NCI-H2196 treated with DMSO at 0.1 percent for 48 hours (cell line): ENCODE measurements at regions not wholly inside any gene's neighbourhood (a gene's known extent, or its start where the extent isn't known, plus 50 kb on each side); places are given as distances from the start of the nearest gene placed in this dataset.
"Not testable (repeated sequence)": the region's sequence is repeated elsewhere in the genome, so short reads cannot be mapped to it uniquely, and the experiment has no call there.

ENCODE experiments used
- DNase-seq: peaks from one replicate; lab custom pipeline; 2025; ENCODE audit not compliant: unreplicated experiment; lab: John Stamatoyannopoulos, UW

DNA sequence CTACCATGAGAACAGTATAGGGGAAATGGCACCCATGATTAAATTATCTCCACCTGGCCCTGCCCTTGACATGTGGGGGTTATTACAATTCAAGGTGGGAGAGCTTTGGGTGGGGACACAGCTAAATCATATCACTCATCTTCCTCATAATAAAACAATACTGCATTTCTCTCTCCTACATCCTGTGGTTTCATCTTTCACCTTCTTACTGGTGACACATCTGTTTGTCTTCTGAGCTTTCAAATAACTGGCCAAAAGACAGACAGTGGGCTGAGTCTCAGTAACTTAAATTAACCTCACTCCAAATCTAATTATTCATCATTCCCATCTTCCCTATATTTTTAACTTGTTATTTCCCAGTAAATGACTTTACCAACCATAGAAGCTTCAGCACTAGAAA is 729.7 kb upstream of the USP15 start:
- no peak for DNase-seq

- no peak for DNase-seq
These were observed 729.0 kb upstream of the USP15 start for GRCh38 chr12:61531195-61531594.

DNA sequence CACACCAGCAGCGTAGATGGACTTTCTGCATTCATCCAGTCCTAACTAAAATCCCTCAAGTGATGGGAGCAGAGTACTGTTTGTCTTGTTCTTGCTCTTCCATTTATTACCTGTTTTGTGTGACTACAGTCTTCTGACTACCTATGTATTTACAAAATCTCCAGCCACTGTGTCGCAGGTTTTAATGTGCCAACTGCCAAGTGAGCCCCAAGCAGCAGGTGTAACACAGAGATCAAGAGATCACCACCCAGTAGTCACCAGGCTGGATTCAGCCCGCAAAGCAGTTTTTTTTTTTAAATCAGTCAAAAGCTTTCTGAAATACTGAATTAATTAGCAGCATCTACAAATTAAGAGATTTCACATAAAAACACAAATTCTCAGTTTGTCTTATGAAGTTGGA is 724.1 kb upstream of the USP15 start:
- no peak for DNase-seq

GRCh38 chr12:61536525-61536924 is 723.7 kb upstream of the USP15 start:
- DNase-seq: no peak

DNA sequence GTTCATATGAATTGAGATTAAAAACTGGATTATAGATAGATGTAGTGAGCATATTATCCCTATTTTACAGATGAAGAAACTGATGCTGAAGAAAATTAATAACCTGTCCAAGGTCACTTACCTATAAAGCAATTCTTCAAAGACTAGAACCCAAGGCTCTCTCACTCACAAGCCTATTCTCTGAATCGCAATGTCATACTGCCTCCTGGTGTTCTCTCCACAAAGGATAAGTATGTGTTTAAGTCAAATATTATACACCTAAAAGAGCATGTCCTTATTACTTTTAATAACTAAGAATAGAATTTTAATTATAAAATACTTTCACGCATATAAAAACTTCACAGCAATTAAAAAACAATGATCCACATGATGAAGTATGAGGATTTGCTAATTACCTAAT is 721.3 kb upstream of the USP15 start:
- no peak for DNase-seq

GRCh38 chr12:61542551-61542950 is 717.7 kb upstream of the USP15 start:
- DNase-seq: no peak

- no peak for DNase-seq
These were observed 713.9 kb upstream of the USP15 start for GRCh38 chr12:61546296-61546695.

GRCh38 chr12:61553091-61553490 is 707.1 kb upstream of the USP15 start:
- no peak for DNase-seq

- no peak for DNase-seq
These were observed 705.8 kb upstream of the USP15 start for GRCh38 chr12:61554268-61555008.

DNA sequence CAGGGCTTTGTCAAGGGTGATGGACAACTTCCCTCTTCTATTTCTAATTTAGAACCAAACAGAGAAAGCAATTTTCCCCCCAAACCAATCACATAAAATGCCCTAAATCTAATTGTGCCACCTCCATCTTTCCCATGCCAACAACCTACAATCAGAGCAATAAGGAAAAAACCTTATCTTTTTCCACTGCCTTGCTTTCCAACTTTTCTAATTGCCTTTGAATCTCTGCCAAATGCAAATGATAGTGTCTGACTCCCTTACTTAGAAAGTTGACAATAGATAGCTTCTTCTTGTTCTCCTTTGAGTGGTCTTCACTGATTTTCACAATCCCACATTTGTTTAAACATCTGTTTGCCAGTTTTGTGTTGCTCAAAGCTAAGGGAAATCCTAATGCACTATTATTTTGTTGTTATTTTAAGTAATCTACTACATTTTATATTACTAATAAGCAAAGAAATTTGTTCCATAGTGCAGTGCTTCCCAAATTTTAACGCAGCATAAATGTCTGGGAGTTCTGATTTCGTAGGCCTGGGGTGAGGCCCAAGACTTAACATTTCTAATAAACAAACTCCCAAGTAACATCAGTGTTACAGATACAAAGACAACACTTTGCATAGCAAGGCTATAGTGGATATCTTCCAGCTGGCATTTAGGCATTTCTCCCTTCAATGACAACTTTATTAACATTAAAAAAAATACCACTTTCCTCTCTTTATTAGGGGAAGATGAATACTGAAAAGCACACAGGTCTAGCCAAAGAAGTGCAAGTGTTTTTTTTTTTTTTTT is 696.3 kb upstream of the USP15 start:
- no peak for DNase-seq

GRCh38 chr12:61564466-61564865 is 695.7 kb upstream of the USP15 start:
- DNase-seq: no peak

- DNase-seq: no peak
These were observed 694.0 kb upstream of the USP15 start for GRCh38 chr12:61566183-61566582.

- no peak for DNase-seq
These were observed 685.9 kb upstream of the USP15 start for GRCh38 chr12:61574339-61574738.

DNA sequence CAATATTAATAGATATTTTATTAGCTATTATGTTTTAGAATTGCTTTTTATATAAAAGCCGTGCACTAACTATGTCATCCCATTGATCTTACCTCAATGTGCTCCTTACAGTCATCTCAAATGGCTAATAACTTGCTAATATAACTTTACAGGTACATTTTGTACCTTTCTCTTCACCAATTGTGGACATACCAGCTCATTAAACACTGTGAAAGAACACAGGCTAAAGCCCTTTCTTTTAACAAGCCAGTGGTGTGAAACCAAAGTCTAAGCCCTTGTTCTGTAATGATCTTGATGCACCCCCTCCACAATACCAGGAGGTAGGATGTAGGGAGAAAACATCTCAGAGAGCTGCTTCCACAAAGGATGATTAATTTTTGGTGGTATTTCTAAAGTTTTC is 675.3 kb upstream of the USP15 start:
- no peak for DNase-seq

DNA sequence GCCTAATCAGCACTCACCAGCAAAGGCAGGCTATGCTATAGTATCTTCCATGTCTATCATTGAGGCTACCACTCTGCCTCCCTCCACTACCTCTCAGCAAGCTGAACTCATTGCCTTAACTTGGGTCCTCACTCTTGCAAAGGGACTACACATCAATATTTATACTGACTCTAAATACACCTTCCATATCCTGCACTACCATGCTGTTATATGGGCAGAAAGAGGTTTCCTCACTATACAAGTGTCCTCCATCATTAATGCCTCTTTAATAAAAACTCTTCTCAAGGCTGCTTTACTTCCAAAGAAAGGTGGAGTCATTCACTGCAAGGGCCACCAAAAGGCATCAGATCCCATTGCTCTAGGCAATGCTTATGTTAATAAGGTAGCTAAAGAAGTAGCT is 669.3 kb upstream of the USP15 start:
- not testable (repeated sequence) for DNase-seq

DNA sequence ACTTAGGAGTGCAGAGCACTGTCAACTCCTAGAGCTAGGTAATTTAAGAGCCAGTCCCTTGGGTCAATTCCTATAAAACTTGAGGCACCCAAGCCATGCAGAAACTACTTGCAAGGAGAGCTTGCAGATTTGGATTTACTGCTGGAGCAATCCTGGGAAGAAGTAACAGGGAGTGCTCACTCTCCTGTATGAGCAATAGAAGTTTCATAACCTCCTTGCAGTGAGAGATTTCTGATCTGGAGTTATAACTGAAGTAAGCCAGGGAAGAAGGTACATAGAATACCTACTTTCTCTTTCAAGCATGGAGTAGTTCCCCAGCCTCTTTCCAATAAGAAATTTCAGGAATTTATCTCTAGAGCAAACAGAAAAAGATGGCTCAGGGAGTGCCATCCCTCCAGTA is 650.1 kb upstream of the USP15 start:
- no peak for DNase-seq

DNA sequence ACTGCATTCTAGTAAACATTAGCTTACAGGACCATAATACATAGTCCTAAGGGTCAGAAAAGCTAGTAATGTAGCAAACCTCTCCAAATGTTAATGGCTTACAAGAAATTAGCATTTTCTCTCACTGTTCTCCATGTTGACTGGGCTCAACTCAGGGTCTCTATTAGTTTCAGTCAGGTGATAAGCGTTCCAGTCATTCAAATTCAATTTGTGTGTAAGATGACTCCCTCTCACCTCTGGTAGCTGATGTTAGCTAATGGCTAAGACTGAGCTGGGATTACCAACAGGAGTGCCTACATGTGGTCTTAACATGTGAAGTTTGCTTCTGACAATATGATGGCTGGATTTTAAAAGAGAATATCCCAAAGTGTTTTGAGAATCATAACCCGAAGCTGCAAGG is 630.5 kb upstream of the USP15 start:
- DNase-seq: no peak

DNA sequence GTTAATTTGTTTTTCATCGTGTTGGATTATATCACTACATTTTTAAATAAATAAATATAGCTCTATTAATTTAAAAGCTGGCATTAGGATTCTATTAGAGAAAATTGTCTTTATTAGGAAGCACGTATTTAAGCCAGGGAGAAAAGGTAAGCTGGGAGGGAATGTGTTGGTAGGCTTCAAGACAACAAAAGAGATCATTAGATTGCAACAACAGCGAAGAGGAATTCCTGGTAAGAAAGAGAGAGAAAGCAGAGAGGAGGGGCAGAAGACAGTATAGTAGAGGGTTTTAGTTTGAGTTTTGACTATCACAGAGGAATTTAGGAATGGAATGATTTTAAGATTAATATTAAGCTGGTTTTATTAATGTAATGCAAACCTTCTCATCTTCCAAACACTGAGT is 613.6 kb upstream of the USP15 start:
- no peak for DNase-seq

GRCh38 chr12:61647566-61647965 is 612.6 kb upstream of the USP15 start:
- no peak for DNase-seq

GRCh38 chr12:61652265-61652664 is 607.9 kb upstream of the USP15 start:
- DNase-seq: no peak

GRCh38 chr12:61654698-61655097 is 605.5 kb upstream of the USP15 start:
- no peak for DNase-seq

DNA sequence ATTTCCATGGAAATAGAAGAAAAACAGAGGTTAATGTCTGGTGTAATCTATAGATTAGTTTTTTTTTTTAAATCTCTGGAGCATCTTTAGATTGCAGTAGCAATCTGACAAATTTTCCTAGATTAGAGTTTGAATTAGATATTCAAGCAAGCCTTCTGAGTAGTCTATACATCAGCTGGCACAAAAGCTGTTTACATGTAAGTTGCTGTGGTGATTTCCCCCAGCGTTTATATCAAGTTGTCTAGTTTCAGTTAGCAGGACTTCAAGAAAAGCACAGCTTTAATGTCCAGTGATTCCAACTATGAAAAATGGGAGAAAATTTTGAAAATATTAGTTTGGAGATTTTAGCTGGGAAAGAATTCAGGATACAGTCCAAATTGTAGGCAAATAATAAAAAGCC is 605.0 kb upstream of the USP15 start:
- DNase-seq: no peak

DNA sequence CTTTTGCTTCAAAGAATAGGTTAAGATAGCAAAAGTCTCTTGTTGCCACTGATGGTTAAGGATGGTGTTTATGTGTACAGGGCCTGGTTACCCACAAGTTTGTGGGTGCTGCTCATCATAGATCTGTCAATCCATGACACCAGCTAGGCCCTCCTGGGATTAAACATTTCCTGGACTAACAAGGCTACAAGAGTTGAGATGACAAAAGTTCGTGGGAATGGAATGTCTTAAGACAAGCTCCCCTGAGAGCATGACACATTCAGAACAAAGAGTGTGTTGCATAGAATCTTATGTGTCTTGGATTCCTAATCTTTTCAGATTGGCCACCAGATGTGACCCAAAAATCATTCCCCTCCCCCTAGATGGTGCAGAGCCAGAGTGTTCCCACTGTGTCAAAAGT is 592.5 kb upstream of the USP15 start:
- DNase-seq: no peak
